Epidermal melanocyte (primary cell): ENCODE measurements at regions not wholly inside any gene's neighbourhood (a gene's known extent, or its start where the extent isn't known, plus 50 kb on each side); places are given as distances from the start of the nearest gene placed in this dataset.
"Not testable (repeated sequence)": the region's sequence is repeated elsewhere in the genome, so short reads cannot be mapped to it uniquely, and the experiment has no call there.

Experiments used
- DNase-seq: peaks from one replicate; pipeline ENCODE4 v3.0.0; 2011; ENCODE audit warnings: low spot score; ENCODE audit not compliant: insufficient read length

- DNase-seq = no peak
Observed at GRCh38 chrX:113529426-113530013, 688.9 kb upstream of the AMOT start.

GRCh38 chrX:113522814-113523213, 682.2 kb upstream of the AMOT start:
- no peak for DNase-seq

GRCh38 chrX:113514906-113515305, 674.3 kb upstream of the AMOT start:
- no peak for DNase-seq

GRCh38 chrX:113512700-113513395, 672.2 kb upstream of the AMOT start:
- DNase-seq = no peak

GRCh38 chrX:113510586-113510985, 670.0 kb upstream of the AMOT start:
- DNase-seq = no peak

- no peak for DNase-seq
Observed at GRCh38 chrX:113492895-113493294, 652.3 kb upstream of the AMOT start.

GRCh38 chrX:113473418-113473817, 632.8 kb upstream of the AMOT start:
- DNase-seq = no peak

- DNase-seq = not testable (repeated sequence)
Observed at GRCh38 chrX:113473015-113473414, 632.4 kb upstream of the AMOT start.

GRCh38 chrX:113470166-113470565, 629.5 kb upstream of the AMOT start:
- no peak for DNase-seq

- DNase-seq = no peak
Observed at GRCh38 chrX:113457719-113458118, 617.1 kb upstream of the AMOT start.

- DNase-seq = no peak
Observed at GRCh38 chrX:113455582-113455981, 615.0 kb upstream of the AMOT start.

- DNase-seq = no peak
Observed at GRCh38 chrX:113429011-113429410, 588.4 kb upstream of the AMOT start.

GRCh38 chrX:113422323-113422722, 581.7 kb upstream of the AMOT start:
- DNase-seq = no peak

GRCh38 chrX:113421432-113421831, 580.8 kb upstream of the AMOT start:
- DNase-seq = no peak

- peak; percentile 16 for DNase-seq
Observed at GRCh38 chrX:113412106-113412505, 571.5 kb upstream of the AMOT start.

GRCh38 chrX:113408843-113409242, 568.2 kb upstream of the AMOT start:
- DNase-seq = no peak

- DNase-seq = no peak
Observed at GRCh38 chrX:113400193-113400704, 559.6 kb upstream of the AMOT start.

GRCh38 chrX:113399506-113400192, 559.0 kb upstream of the AMOT start:
- DNase-seq = no peak

GRCh38 chrX:113392355-113392754, 551.7 kb upstream of the AMOT start:
- no peak for DNase-seq

- DNase-seq = no peak
Observed at GRCh38 chrX:113391875-113392274, 551.2 kb upstream of the AMOT start.

- no peak for DNase-seq
Observed at GRCh38 chrX:113390531-113390930, 549.9 kb upstream of the AMOT start.

GRCh38 chrX:113389846-113390245, 549.2 kb upstream of the AMOT start:
- no peak for DNase-seq
